ENCODE measurements at regions not wholly inside any gene's neighbourhood (a gene's known extent, or its start where the extent isn't known, plus 50 kb on each side); places are given as distances from the start of the nearest gene placed in this dataset.
"Not testable (repeated sequence)": the region's sequence is repeated elsewhere in the genome, so short reads cannot be mapped to it uniquely, and the experiment has no call there.

DNA sequence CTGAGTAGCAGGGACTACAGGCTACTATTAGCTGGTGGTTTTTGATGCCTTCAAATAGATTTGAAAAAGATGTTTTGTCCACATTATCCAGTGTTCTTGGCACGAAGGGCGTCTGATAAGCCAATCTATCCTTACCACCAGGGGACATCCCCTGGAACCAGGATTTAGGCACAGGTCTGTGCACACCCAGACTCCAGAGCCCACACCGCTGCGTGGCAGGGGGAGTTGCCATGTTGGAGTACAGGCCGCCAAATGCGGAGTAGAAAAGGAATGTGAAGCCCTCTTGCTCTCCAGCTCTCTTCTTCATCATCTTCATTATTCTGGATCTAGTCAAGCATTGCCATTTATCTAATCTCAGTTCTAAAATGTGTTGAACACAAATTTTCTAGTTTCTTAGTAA lies 54.3 kb downstream of the RNU1-4 start:
- DNase-seq, result not testable (repeated sequence)

DNA sequence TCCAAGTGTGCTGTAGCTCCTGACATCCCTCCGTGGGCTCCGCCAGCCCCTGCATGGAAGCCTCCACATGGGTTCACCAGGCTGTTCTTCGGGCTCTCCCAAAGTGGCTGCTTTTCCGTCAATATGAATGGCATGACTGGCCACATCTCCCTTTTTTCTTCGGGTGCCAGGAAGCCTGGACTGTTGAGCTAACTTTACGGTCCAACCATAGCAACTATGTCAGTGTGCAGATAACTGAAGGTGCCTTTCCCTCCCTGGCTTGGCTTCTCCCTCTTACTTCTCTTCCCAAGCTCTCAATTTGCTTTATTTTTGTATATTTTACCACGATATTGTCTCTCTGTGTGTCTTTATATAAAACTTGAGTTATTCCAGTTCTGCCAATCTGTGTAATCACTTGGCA lies 54.8 kb downstream of the RNU1-4 start:
- DNase-seq, result not testable (repeated sequence)

DNA sequence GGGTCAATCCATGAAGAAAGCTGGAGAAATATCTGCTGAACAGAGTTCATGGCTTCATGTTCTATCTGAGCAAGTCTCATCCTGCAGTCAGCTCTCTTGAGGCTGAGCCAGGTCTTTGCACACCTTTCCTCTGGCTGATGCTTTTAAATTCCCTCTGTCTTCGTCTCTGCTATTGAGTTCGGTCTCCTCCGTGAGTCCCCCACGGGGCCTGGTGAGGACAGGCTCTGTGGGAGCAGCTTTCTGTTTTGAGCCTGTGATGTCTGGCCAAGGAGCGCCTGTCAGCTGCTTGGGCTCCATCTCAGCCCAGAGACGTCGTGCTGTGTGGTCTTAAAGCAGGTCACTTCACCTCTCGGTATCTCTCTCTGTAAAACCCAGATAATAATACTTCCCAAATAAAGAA lies 55.9 kb downstream of the RNU1-4 start:
- not testable (repeated sequence) for DNase-seq

DNA sequence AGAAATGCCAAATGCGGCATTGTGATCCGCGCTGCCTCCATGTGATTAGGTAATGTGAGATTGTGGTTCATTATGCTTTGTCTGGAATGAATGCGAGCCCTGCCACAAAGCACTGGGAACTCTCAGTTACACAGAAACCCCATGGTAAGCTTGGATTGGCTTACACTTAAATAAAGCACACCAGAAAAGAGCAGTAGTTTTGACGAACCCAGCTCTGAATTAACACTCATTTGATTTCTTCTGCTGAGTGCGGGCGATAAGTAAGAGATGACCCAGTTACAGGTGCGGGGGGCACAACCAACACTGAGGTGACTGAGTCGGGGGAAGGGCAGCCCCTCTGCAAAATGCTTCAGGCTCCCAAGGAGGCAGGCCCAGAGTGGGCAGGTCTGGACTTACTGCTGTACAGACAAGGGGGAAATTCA lies 56.3 kb downstream of the RNU1-4 start:
- peak in 1 of 58 donors; percentile 17 for DNase-seq

DNA sequence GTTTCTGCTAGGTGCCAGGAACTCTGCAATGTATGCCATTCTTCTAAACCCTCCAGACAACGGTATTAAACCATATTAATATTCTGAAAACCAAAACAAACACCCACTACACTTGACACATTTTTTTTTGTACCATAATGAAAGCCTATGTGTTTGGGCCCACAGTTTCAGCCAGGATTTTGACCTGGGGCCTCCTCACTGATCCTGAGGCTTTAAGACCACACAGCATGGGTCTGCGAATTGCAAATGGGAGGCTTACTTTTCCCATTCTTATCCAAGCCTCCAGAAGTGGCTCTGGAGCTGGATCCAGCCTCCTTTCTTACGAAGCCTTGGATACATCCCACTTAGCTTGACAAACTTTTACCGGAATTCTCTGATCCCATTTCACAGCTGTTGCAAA lies 56.7 kb downstream of the RNU1-4 start:
- DNase-seq, result not testable (repeated sequence)

DNA sequence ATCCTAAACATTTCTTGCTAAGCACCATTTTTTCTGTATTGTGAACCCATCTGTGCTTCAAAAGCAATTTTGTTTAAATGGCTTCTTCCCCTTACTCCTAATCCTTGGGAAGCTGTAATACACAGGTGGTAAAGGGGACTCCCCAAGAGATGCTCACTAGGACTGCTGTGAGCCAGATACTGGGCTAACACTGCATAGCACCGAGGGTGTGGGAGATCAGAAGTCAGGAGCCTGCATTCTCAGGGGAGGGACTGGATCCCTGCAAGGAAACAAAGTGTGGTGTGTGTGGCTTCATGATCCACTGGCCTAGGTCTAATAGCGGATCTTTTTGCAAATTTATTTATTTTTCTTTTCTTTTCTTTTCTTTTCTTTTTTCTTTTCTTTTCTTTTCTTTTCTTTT lies 57.7 kb downstream of the RNU1-4 start:
- not testable (repeated sequence) for DNase-seq
